T-helper 2 cell treated with Interferon-gamma antibody and Interleukin-4, amounts not matched to agents 5 μg/mL and 100 μg/mL, for 36 hours (primary cell): ENCODE measurements at regions not wholly inside any gene's neighbourhood (a gene's known extent, or its start where the extent isn't known, plus 50 kb on each side); places are given as distances from the start of the nearest gene placed in this dataset.

ENCODE experiments used
- DNase-seq: peaks from one replicate; pipeline ENCODE4 v3.0.0; 2021; ENCODE audit warnings: low spot score
- H3K27ac Mint-ChIP-seq: one replicate; pipeline ENCODE4 v1.8.0; 2021; ENCODE audit warnings: mild to moderate bottlenecking, mixed read lengths
- H3K27me3 Mint-ChIP-seq: one replicate; pipeline ENCODE4 v1.8.0; 2021; ENCODE audit warnings: low read depth, mixed read lengths
- H3K36me3 Mint-ChIP-seq: one replicate; pipeline ENCODE4 v1.8.0; 2021; ENCODE audit warnings: low read depth, mixed read lengths
- H3K4me1 Mint-ChIP-seq: one replicate; pipeline ENCODE4 v1.8.0; 2021; ENCODE audit warnings: low read depth, mixed read lengths
- H3K4me3 Mint-ChIP-seq: one replicate; pipeline ENCODE4 v1.8.0; 2022; ENCODE audit warnings: mild to moderate bottlenecking, moderate library complexity, mixed read lengths
- H3K9me3 Mint-ChIP-seq: one replicate; pipeline ENCODE4 v1.8.0; 2021; ENCODE audit warnings: mixed read lengths

DNA sequence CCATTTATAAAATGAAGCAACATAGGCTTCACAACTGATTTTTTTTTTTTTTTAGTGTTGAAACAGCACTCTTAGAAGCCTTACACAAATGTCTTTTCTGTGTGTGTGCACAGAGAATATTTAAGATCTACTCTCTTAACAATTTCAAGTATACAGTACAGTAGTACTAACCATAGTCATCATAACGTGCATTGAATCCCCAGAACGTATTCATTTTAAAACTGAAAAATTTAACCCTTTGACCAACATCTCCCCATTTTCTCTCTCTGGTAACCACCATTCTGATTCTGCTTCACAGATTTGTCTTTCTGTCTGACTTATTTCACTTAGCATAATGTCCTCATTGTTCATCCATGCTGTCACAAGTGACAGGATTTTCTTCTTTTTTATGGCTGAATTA is 475.6 kb downstream of the RFPL4B start:
- Mint-ChIP-seq H3K36me3 (no peaks in the 10 kb centered on the region), H3K4me3 (no peak overlapping the region), H3K9me3 (no peaks in the 10 kb centered on the region), H3K27ac (no peak overlapping the region), H3K4me1 (no peaks in the 10 kb centered on the region), H3K27me3 (no peaks in the 10 kb centered on the region)
- DNase-seq = no peak

DNA sequence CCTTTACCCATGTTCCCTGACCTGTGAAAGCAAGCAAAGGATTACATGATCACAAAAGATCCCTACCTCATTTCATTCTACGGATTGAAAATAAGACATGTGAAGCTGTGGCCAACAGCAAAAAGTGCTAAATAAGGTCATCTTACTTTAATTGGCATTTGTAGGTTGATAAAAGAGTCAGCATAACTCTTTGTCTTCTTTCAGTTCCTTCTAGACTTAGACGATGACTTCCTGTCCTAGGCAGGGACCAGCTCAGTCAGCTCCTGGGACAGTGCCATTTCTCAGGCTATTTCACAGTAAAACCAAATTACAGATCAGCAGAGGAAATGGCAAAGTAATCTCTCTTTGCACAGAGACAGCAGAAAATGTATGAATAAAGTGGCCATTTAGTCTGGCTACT is 480.7 kb downstream of the RFPL4B start:
- no peak for DNase-seq
- H3K27me3 Mint-ChIP-seq = no peaks in the 10 kb centered on the region
- no peak overlapping the region for H3K27ac Mint-ChIP-seq
- no peaks in the 10 kb centered on the region for H3K36me3 Mint-ChIP-seq
- no peaks in the 10 kb centered on the region for H3K9me3 Mint-ChIP-seq
- H3K4me1 Mint-ChIP-seq = no peaks in the 10 kb centered on the region
- no peak overlapping the region for H3K4me3 Mint-ChIP-seq

DNA sequence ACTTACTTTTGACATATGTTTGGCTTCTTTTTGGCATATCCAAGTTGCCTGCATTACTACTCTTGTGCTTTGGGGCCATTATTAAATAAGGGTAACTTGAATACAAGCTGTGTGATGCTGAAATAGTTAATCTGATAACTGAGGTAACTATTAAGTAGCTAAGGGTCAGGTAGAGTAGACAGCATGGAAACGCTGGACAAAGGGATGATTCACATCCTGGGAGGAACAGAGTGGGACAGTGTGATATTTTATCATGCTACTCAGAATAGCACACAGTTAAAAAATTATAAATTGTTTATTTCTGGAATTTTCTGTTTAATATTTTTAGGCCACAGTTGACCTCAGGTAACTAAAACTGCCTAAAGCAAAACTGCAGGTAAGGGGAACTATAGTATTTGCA is 483.9 kb downstream of the RFPL4B start:
- Mint-ChIP-seq H3K4me1 (no peaks in the 10 kb centered on the region), H3K9me3 (no peaks in the 10 kb centered on the region), H3K27ac (no peak overlapping the region), H3K27me3 (no peaks in the 10 kb centered on the region), H3K36me3 (no peaks in the 10 kb centered on the region), H3K4me3 (no peak overlapping the region)
- DNase-seq = no peak

DNA sequence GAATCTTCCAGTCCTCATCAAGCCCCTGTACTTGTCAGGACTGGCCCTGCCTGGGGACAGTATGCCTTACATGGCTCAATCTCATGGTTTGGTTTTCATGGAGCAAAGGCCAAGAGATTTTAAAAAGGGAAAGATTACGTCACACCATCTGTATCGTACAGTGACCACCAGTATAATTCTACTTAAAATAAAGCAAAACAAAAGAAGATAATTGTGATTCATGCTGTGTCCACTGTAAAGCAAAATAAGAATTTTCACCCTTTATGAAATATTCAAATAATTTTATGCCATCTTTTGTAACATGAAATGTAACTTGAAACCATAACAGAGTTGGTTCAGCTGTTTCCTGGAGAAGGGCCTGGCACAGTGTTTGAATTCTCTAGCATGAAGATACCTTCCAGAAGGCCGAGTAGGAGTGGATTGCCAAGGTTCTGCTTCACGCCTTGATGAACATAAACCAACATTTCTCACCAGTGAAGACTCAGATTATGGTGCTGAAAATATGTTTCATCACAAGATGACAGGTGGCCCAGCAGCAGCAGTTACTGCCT is 486.5 kb downstream of the RFPL4B start:
- no peaks in the 10 kb centered on the region for H3K9me3 Mint-ChIP-seq
- H3K4me1 Mint-ChIP-seq = no peaks in the 10 kb centered on the region
- no peak overlapping the region for H3K4me3 Mint-ChIP-seq
- DNase-seq = no peak
- H3K27ac Mint-ChIP-seq = no peak overlapping the region
- no peaks in the 10 kb centered on the region for H3K36me3 Mint-ChIP-seq
- no peaks in the 10 kb centered on the region for H3K27me3 Mint-ChIP-seq

- H3K4me3 Mint-ChIP-seq = no peak overlapping the region
- no peaks in the 10 kb centered on the region for H3K9me3 Mint-ChIP-seq
- H3K36me3 Mint-ChIP-seq = no peaks in the 10 kb centered on the region
- no peaks in the 10 kb centered on the region for H3K27me3 Mint-ChIP-seq
- no peak overlapping the region for H3K27ac Mint-ChIP-seq
- no peaks in the 10 kb centered on the region for H3K4me1 Mint-ChIP-seq
- DNase-seq = no peak
Measured at GRCh38 chr6:112835078-112835477, 487.9 kb downstream of the RFPL4B start.

- DNase-seq = no peak
- H3K4me3 Mint-ChIP-seq = no peak overlapping the region
Measured at GRCh38 chr6:112839525-112839961, 492.4 kb downstream of the RFPL4B start.

DNA sequence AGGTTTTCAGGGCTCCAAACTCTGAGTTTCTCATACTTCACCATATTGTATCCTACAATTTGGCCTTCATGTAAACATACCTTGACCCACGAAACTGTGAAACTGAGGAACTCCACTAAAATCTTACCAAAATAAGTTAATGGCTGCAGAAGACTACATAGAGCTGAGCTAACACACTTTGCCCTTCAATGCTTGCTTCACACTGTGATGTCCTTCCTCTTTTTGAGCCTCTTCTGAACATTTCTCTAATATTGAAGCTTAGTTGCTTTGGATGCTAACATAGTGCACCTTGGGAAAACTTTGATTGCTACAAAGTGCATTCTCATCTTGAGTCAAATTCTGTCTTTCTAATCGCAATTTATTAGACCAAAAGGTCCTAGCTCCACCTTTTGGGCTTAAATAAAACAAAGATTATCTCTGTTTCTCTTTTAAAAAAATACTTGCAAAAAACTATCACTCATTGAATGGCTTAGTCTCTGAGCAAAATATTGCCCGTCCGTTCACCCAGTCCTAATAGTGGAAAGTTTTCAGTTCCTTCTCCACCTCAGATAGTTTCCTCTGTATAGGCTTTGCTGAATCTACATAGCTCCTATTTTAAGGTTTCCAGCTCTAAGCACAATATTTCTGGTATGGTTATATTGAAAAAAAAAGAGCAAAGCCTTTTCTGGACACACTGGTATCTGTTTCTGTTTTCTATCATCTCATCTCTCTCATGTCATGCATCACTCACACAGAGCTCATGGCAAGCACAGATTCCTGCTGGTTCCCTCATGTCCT is 494.6 kb downstream of the RFPL4B start:
- H3K4me3 Mint-ChIP-seq = no peak overlapping the region
- H3K9me3 Mint-ChIP-seq = no peaks in the 10 kb centered on the region
- H3K4me1 Mint-ChIP-seq = no peaks in the 10 kb centered on the region
- no peaks in the 10 kb centered on the region for H3K36me3 Mint-ChIP-seq
- H3K27me3 Mint-ChIP-seq = no peaks in the 10 kb centered on the region
- no peak for DNase-seq
- no peak overlapping the region for H3K27ac Mint-ChIP-seq

More at GRCh38 chr6:112839525-112839961, 492.4 kb downstream of the RFPL4B start:
- Mint-ChIP-seq H3K36me3 (no peaks in the 10 kb centered on the region), H3K9me3 (no peaks in the 10 kb centered on the region), H3K27me3 (no peaks in the 10 kb centered on the region), H3K4me1 (no peaks in the 10 kb centered on the region), H3K27ac (no peak overlapping the region)

DNA sequence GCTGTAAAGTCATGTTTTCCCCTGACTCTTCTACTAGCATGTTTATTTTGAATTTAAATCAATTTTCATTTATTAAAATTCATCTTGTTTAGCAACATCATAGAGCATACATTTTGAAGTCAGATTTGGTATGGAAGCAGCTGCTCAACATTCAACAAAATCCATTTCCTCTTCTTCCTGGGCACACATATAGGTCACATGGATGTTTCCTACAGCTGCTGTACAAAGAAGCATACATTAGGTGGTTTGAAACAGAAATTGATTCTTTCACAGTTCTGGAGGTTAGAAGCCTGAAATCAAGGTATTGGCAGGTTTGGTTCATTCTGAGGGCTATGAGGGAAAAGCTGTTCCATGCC is 495.2 kb downstream of the RFPL4B start:
- DNase-seq = no peak
- H3K4me1 Mint-ChIP-seq = no peaks in the 10 kb centered on the region

GRCh38 chr6:112846681-112847080 is 499.6 kb downstream of the RFPL4B start:
- Mint-ChIP-seq H3K27ac (no peak overlapping the region), H3K27me3 (no peaks in the 10 kb centered on the region), H3K4me3 (no peak overlapping the region), H3K36me3 (no peaks in the 10 kb centered on the region), H3K4me1 (no peaks in the 10 kb centered on the region), H3K9me3 (no peaks in the 10 kb centered on the region)
- no peak for DNase-seq

More for the DNA sequence above, 495.2 kb downstream of the RFPL4B start:
- Mint-ChIP-seq H3K36me3 (no peaks in the 10 kb centered on the region), H3K4me3 (no peak overlapping the region), H3K9me3 (no peaks in the 10 kb centered on the region), H3K27me3 (no peaks in the 10 kb centered on the region), H3K27ac (no peak overlapping the region)

GRCh38 chr6:112851146-112851545 is 504.0 kb downstream of the RFPL4B start:
- no peak for DNase-seq
- H3K27ac Mint-ChIP-seq = no peak overlapping the region
- no peaks in the 10 kb centered on the region for H3K4me1 Mint-ChIP-seq
- no peaks in the 10 kb centered on the region for H3K9me3 Mint-ChIP-seq
- H3K36me3 Mint-ChIP-seq = no peaks in the 10 kb centered on the region
- H3K27me3 Mint-ChIP-seq = no peaks in the 10 kb centered on the region
- no peak overlapping the region for H3K4me3 Mint-ChIP-seq

GRCh38 chr6:112853162-112853561 is 506.0 kb downstream of the RFPL4B start:
- DNase-seq = no peak
- no peak overlapping the region for H3K4me3 Mint-ChIP-seq
- no peaks in the 10 kb centered on the region for H3K27me3 Mint-ChIP-seq
- H3K4me1 Mint-ChIP-seq = no peaks in the 10 kb centered on the region
- no peaks in the 10 kb centered on the region for H3K9me3 Mint-ChIP-seq
- no peak overlapping the region for H3K27ac Mint-ChIP-seq
- H3K36me3 Mint-ChIP-seq = no peaks in the 10 kb centered on the region

- Mint-ChIP-seq H3K4me1 (no peaks in the 10 kb centered on the region), H3K36me3 (no peaks in the 10 kb centered on the region), H3K4me3 (no peak overlapping the region), H3K27me3 (no peaks in the 10 kb centered on the region), H3K27ac (no peak overlapping the region), H3K9me3 (no peaks in the 10 kb centered on the region)
- DNase-seq = no peak
Measured at GRCh38 chr6:112863753-112864152, 516.6 kb downstream of the RFPL4B start.

GRCh38 chr6:112865131-112865530 is 518.0 kb downstream of the RFPL4B start:
- H3K4me1 Mint-ChIP-seq = no peaks in the 10 kb centered on the region
- H3K36me3 Mint-ChIP-seq = no peaks in the 10 kb centered on the region
- H3K4me3 Mint-ChIP-seq = no peak overlapping the region

DNA sequence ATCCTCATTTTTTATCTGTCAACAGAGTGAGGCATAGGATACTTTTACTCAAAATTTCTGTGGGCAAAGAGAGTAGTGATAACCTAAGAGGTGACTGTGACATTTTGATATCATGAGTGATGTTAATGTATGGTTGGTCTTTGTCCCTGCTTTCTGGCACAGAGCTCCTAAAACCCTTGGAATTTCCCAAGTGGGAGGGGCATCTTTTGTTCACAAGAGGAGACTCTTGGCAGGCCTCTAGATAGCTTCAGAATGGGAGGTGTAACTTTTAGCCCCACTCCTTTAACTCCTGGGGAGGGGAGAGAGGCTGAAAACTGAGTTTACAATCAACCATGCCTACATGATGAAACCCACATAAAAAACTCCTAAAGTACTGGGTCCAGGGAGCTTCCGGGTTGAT is 527.8 kb downstream of the RFPL4B start:
- Mint-ChIP-seq H3K4me3 (no peak overlapping the region), H3K36me3 (no peaks in the 10 kb centered on the region), H3K4me1 (no peaks in the 10 kb centered on the region), H3K27ac (no peak overlapping the region), H3K9me3 (peaks cover under 1% of the 10 kb centered on the region), H3K27me3 (no peaks in the 10 kb centered on the region)
- DNase-seq = no peak

More at GRCh38 chr6:112865131-112865530, 518.0 kb downstream of the RFPL4B start:
- Mint-ChIP-seq H3K27ac (no peak overlapping the region), H3K27me3 (no peaks in the 10 kb centered on the region), H3K9me3 (peaks cover 9% of the 10 kb centered on the region)
- DNase-seq = no peak
